Liver (tissue), 8 donors: ENCODE measurements at regions not wholly inside any gene's neighbourhood (a gene's known extent, or its start where the extent isn't known, plus 50 kb on each side); places are given as distances from the start of the nearest gene placed in this dataset.

Experiments
- DNase-seq: peaks from one replicate; pipeline ENCODE4 v3.0.0-alpha.2; 2017; ENCODE audit warnings: low spot score
- H3K27ac ChIP-seq, 2 donors: one replicate each; pipeline ENCODE4 v1.7.0; 2013; ENCODE audit warnings: inconsistent platforms in 2 of 2, low read length in 2 of 2, control low read depth in 1 of 2, low read depth in 1 of 2, mild to moderate bottlenecking in 1 of 2
- H3K27me3 ChIP-seq, 4 donors: one replicate each; pipeline versions ENCODE4 v1.6.1 to v1.7.0; 2013; ENCODE audit warnings: low read length in 3 of 4, inconsistent platforms in 1 of 4, mild to moderate bottlenecking in 1 of 4, moderate library complexity in 1 of 4; ENCODE audit not compliant: control insufficient read depth in 4 of 4, insufficient read depth in 4 of 4
- H3K36me3 ChIP-seq, 4 donors: one replicate each; pipeline versions ENCODE4 v1.6.1 to v1.7.0; 2013; ENCODE audit warnings: low read length in 3 of 4, mild to moderate bottlenecking in 3 of 4, low read depth in 1 of 4, moderate library complexity in 1 of 4; ENCODE audit not compliant: control insufficient read depth in 4 of 4, insufficient read depth in 3 of 4
- H3K4me1 ChIP-seq, 4 donors: one replicate each; pipeline versions ENCODE4 v1.6.1 to v1.7.0; 2013; ENCODE audit warnings: low read length in 3 of 4, mild to moderate bottlenecking in 3 of 4, moderate library complexity in 1 of 4; ENCODE audit not compliant: control insufficient read depth in 4 of 4, insufficient read depth in 4 of 4
- H3K4me3 ChIP-seq, 3 donors: one replicate each; pipeline versions ENCODE4 v1.6.1 to v1.7.0; 2013; ENCODE audit warnings: low read length in 3 of 3, control low read depth in 1 of 3, low read depth in 1 of 3, mild to moderate bottlenecking in 1 of 3
- H3K9ac ChIP-seq, 2 donors: one replicate each; pipeline ENCODE4 v1.7.0; 2013; ENCODE audit warnings: low read length in 2 of 2, mild to moderate bottlenecking in 2 of 2, moderate library complexity in 2 of 2, control low read depth in 1 of 2, low read depth in 1 of 2
- H3K9me3 ChIP-seq, 4 donors: one replicate each; pipeline versions ENCODE4 v1.6.1 to v1.7.0; 2013; ENCODE audit warnings: low read length in 3 of 4; ENCODE audit not compliant: control insufficient read depth in 4 of 4
- FOXA1 ChIP-seq: IDR thresholded peaks from 2 replicates; pipeline ENCODE4 v1.6.1; 2016; ENCODE audit warnings: antibody characterized with exemption
- FOXA2 ChIP-seq: IDR thresholded peaks from 2 replicates; pipeline ENCODE4 v1.6.1; 2016; ENCODE audit warnings: antibody characterized with exemption
- GABPA ChIP-seq, 2 donors: IDR thresholded peaks in 1 of 2; conservative IDR thresholded peaks in 1 of 2; 2 replicates each; pipeline ENCODE4 v1.6.1; 2016; ENCODE audit warnings: antibody characterized with exemption in 2 of 2, mild to moderate bottlenecking in 1 of 2, moderate library complexity in 1 of 2
- HNF4A ChIP-seq, 2 donors: conservative IDR thresholded peaks; 2 replicates each; pipeline ENCODE4 v1.6.1; 2016; ENCODE audit warnings: antibody characterized with exemption in 2 of 2, mild to moderate bottlenecking in 2 of 2
- HNF4G ChIP-seq: IDR thresholded peaks from 2 replicates; pipeline ENCODE4 v1.6.1; 2016; ENCODE audit warnings: antibody characterized with exemption
- JUND ChIP-seq, 2 donors: IDR thresholded peaks; 2 replicates each; pipeline ENCODE4 v1.6.1; 2016; ENCODE audit warnings: antibody characterized with exemption in 2 of 2
- RAD21 ChIP-seq, 2 donors: IDR thresholded peaks; 2 replicates each; pipeline ENCODE4 v1.6.1; 2016; ENCODE audit warnings: antibody characterized with exemption in 2 of 2, mild to moderate bottlenecking in 2 of 2
- RXRA ChIP-seq, 2 donors: IDR thresholded peaks; 2 replicates each; pipeline ENCODE4 v1.6.1; 2017 to 2018; ENCODE audit warnings: antibody characterized with exemption in 2 of 2, mild to moderate bottlenecking in 1 of 2
- SP1 ChIP-seq: IDR thresholded peaks from 2 replicates; pipeline ENCODE4 v1.6.1; 2018; ENCODE audit warnings: antibody characterized with exemption, mild to moderate bottlenecking
- TAF1 ChIP-seq: conservative IDR thresholded peaks from 2 replicates; pipeline ENCODE4 v1.6.1; 2016; ENCODE audit warnings: antibody characterized with exemption, mild to moderate bottlenecking
- YY1 ChIP-seq: IDR thresholded peaks from 2 replicates; pipeline ENCODE4 v1.6.1; 2016; ENCODE audit warnings: antibody characterized with exemption, mild to moderate bottlenecking
- WGBS: extraction: QIAGEN DNeasy Blood & Tissue Kit; methylation state at CpG from one replicate; pipeline ENCODE4 v1.1.7; 2013; 5-methylcytosine and 5-hydroxymethylcytosine counted together
- TF ChIP-seq, protein P1 (sequence below): IDR thresholded peaks from 2 replicates; pipeline ENCODE4 v1.6.1; 2016; ENCODE audit warnings: antibody characterized with exemption
- TF ChIP-seq, protein P2 (sequence below): IDR thresholded peaks from 2 replicates; pipeline ENCODE4 v1.6.1; 2016; ENCODE audit warnings: antibody characterized with exemption, mild to moderate bottlenecking
- TF ChIP-seq, protein P3 (sequence below): IDR thresholded peaks from 2 replicates; pipeline ENCODE4 v1.6.1; 2016; ENCODE audit warnings: antibody characterized with exemption
- TF ChIP-seq, protein P4 (sequence below): IDR thresholded peaks from 2 replicates; pipeline ENCODE4 v1.6.1; 2016; ENCODE audit warnings: antibody characterized with exemption
- TF ChIP-seq, protein P5 (sequence below): fragments of 150-350 bp; IDR thresholded peaks from 2 replicates; pipeline ENCODE4 v1.5.1; 2017; ENCODE audit warnings: improper control_type of control experiment, low read depth, low read length; ENCODE audit not compliant: missing input control
- donor health status: healthy.
- donor health status: healthy.
- donor health status: healthy.
- donor health status: healthy.
- donor health status: healthy.

DNA sequence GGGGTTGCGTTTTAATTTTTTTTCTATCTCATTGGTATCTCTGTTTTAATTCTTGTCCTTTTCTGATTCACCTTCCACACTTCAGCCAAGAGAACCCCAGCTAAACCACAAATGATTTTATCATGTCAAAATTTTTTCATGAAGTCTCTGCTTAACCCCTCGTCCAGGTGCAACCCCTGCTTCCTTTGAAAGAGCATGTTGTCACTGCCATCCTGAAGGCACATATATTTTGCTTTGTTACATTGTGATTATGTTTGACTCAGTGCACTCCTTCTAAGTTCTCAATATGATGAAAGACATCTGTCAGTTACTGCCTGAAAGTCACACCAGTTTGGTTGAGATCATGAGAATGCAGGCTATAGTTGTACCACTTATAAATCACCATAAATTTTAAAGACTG, 99.9 kb upstream of the FMR1 start:
- Histone ChIP-seq H3K36me3 (no peaks in the 10 kb centered on the region), H3K4me3 (no peak overlapping the region), H3K9me3 (no peaks in the 10 kb centered on the region), H3K4me1 (no peaks in the 10 kb centered on the region), H3K27me3 (peaks cover 0 to 4% (median under 1%) of the 10 kb centered on the region in 4 donors), H3K9ac (no peak overlapping the region), H3K27ac (no peak overlapping the region)
- TF ChIP-seq JUND (IDR thresholded peaks at IDR 0.05) (no peak), HNF4A (conservative IDR thresholded peaks at IDR 0.05) (no peak), GABPA (IDR thresholded peaks at IDR 0.05 in 1 of 2, conservative IDR thresholded peaks at IDR 0.05 in 1 of 2) (no peak), SP1 (no peak), RAD21 (IDR thresholded peaks at IDR 0.05) (no peak)
- TF ChIP-seq, protein P1, sequence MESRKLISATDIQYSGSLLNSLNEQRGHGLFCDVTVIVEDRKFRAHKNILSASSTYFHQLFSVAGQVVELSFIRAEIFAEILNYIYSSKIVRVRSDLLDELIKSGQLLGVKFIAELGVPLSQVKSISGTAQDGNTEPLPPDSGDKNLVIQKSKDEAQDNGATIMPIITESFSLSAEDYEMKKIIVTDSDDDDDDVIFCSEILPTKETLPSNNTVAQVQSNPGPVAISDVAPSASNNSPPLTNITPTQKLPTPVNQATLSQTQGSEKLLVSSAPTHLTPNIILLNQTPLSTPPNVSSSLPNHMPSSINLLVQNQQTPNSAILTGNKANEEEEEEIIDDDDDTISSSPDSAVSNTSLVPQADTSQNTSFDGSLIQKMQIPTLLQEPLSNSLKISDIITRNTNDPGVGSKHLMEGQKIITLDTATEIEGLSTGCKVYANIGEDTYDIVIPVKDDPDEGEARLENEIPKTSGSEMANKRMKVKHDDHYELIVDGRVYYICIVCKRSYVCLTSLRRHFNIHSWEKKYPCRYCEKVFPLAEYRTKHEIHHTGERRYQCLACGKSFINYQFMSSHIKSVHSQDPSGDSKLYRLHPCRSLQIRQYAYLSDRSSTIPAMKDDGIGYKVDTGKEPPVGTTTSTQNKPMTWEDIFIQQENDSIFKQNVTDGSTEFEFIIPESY = no peak
- no peak for DNase-seq
- 81% methylated on average over 2 of the region's 2 CpGs for WGBS

DNA sequence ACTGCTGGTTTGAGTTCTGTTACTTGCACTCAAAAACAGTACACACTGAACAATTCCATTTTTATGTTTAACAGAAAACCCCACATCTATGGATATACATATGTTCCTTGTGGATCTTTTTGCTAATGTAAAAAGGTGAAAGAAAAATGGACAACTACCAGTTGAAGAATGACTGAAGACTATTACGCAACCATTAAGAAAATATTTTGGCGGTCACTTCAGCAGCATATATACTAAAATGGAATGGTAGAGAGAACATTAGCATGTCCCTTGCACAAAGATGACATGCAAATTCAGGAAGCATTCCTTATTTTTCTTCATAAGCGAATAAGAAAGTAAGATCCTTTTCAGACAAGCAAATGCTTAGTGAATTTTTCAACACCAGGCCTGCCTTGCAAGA, 84.6 kb upstream of the FMR1 start:
- DNase-seq = no peak
- WGBS = 92% methylated on average over 3 of the region's 3 CpGs
- Histone ChIP-seq H3K4me1 (no peaks in the 10 kb centered on the region), H3K36me3 (no peaks in the 10 kb centered on the region), H3K27me3 (no peaks in the 10 kb centered on the region), H3K9ac (no peak overlapping the region), H3K4me3 (no peak overlapping the region), H3K27ac (no peak overlapping the region), H3K9me3 (peaks cover 0 to 2% (median 0%) of the 10 kb centered on the region in 4 donors)
- TF ChIP-seq FOXA1 (no peak), RXRA (IDR thresholded peaks at IDR 0.05) (no peak), TAF1 (no peak), JUND (IDR thresholded peaks at IDR 0.05) (no peak), SP1 (no peak), HNF4G (no peak), GABPA (IDR thresholded peaks at IDR 0.05 in 1 of 2, conservative IDR thresholded peaks at IDR 0.05 in 1 of 2) (no peak), HNF4A (conservative IDR thresholded peaks at IDR 0.05) (no peak), YY1 (no peak), FOXA2 (no peak), RAD21 (IDR thresholded peaks at IDR 0.05) (no peak)
- TF ChIP-seq, protein P2, sequence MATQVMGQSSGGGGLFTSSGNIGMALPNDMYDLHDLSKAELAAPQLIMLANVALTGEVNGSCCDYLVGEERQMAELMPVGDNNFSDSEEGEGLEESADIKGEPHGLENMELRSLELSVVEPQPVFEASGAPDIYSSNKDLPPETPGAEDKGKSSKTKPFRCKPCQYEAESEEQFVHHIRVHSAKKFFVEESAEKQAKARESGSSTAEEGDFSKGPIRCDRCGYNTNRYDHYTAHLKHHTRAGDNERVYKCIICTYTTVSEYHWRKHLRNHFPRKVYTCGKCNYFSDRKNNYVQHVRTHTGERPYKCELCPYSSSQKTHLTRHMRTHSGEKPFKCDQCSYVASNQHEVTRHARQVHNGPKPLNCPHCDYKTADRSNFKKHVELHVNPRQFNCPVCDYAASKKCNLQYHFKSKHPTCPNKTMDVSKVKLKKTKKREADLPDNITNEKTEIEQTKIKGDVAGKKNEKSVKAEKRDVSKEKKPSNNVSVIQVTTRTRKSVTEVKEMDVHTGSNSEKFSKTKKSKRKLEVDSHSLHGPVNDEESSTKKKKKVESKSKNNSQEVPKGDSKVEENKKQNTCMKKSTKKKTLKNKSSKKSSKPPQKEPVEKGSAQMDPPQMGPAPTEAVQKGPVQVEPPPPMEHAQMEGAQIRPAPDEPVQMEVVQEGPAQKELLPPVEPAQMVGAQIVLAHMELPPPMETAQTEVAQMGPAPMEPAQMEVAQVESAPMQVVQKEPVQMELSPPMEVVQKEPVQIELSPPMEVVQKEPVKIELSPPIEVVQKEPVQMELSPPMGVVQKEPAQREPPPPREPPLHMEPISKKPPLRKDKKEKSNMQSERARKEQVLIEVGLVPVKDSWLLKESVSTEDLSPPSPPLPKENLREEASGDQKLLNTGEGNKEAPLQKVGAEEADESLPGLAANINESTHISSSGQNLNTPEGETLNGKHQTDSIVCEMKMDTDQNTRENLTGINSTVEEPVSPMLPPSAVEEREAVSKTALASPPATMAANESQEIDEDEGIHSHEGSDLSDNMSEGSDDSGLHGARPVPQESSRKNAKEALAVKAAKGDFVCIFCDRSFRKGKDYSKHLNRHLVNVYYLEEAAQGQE = no peak
- TF ChIP-seq, protein P3, sequence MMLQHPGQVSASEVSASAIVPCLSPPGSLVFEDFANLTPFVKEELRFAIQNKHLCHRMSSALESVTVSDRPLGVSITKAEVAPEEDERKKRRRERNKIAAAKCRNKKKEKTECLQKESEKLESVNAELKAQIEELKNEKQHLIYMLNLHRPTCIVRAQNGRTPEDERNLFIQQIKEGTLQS = no peak
- TF ChIP-seq, protein P4, sequence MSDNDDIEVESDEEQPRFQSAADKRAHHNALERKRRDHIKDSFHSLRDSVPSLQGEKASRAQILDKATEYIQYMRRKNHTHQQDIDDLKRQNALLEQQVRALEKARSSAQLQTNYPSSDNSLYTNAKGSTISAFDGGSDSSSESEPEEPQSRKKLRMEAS = no peak
- TF ChIP-seq, protein P1 = no peak
- TF ChIP-seq, protein P5, sequence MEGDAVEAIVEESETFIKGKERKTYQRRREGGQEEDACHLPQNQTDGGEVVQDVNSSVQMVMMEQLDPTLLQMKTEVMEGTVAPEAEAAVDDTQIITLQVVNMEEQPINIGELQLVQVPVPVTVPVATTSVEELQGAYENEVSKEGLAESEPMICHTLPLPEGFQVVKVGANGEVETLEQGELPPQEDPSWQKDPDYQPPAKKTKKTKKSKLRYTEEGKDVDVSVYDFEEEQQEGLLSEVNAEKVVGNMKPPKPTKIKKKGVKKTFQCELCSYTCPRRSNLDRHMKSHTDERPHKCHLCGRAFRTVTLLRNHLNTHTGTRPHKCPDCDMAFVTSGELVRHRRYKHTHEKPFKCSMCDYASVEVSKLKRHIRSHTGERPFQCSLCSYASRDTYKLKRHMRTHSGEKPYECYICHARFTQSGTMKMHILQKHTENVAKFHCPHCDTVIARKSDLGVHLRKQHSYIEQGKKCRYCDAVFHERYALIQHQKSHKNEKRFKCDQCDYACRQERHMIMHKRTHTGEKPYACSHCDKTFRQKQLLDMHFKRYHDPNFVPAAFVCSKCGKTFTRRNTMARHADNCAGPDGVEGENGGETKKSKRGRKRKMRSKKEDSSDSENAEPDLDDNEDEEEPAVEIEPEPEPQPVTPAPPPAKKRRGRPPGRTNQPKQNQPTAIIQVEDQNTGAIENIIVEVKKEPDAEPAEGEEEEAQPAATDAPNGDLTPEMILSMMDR = no peak
